GM12872 (cell line): ENCODE measurements at regions not wholly inside any gene's neighbourhood (a gene's known extent, or its start where the extent isn't known, plus 50 kb on each side); places are given as distances from the start of the nearest gene placed in this dataset.

Experiments used
- TF ChIP-seq, protein P1 (sequence below): IDR thresholded peaks from 3 replicates; pipeline ENCODE4 v1.5.1; 2011; ENCODE audit warnings: low read depth, mild to moderate bottlenecking, low read length, moderate library complexity; ENCODE audit not compliant: insufficient read depth

DNA sequence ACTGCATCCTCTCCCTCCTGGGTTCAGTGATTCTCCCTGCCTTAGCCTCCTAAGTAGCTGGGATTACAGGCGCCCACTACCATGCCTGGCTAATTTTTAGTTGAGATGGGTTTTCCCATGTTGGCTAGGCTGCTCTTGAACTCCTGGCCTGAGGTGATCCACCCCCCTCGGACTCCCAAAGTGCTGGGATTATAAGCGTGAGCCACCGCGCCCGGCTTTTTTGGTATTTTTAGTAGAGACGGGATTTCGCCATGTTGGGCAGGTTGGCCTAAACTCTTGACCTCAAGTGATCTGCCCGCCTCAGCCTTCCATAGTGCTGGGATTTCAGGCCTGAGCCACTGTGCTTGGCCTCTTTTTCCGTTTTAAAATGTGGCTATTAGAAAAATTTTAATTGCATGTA lies 343.8 kb upstream of the RBFOX1 start:
- TF ChIP-seq, protein P1, sequence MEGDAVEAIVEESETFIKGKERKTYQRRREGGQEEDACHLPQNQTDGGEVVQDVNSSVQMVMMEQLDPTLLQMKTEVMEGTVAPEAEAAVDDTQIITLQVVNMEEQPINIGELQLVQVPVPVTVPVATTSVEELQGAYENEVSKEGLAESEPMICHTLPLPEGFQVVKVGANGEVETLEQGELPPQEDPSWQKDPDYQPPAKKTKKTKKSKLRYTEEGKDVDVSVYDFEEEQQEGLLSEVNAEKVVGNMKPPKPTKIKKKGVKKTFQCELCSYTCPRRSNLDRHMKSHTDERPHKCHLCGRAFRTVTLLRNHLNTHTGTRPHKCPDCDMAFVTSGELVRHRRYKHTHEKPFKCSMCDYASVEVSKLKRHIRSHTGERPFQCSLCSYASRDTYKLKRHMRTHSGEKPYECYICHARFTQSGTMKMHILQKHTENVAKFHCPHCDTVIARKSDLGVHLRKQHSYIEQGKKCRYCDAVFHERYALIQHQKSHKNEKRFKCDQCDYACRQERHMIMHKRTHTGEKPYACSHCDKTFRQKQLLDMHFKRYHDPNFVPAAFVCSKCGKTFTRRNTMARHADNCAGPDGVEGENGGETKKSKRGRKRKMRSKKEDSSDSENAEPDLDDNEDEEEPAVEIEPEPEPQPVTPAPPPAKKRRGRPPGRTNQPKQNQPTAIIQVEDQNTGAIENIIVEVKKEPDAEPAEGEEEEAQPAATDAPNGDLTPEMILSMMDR = no peak

- TF ChIP-seq, protein P1 = no peak
These were observed 354.7 kb upstream of the RBFOX1 start for GRCh38 chr16:6977916-6978315.

DNA sequence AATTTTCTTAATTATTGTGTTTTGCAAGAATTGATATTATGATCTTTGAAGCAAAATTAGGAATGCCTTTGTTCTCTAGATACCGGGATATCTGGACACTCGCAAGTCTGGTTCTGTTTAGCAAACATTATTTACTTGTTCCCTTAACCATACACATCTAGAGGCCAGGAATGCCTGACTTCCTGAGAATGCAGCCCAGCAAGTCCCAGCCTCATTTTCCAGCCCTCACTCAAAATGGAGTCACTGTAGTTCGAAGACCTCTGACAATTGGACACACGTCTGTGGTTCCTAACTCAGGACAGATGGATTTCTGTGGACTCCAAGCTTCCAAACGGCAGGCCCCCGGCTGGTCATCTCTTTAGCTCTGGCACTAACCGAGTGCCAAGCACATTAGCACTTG lies 355.4 kb upstream of the RBFOX1 start:
- TF ChIP-seq, protein P1 = no peak

GRCh38 chr16:6976716-6977115 lies 355.9 kb upstream of the RBFOX1 start:
- TF ChIP-seq, protein P1 = no peak

GRCh38 chr16:6970171-6970857 lies 362.3 kb upstream of the RBFOX1 start:
- TF ChIP-seq, protein P1 = no peak

DNA sequence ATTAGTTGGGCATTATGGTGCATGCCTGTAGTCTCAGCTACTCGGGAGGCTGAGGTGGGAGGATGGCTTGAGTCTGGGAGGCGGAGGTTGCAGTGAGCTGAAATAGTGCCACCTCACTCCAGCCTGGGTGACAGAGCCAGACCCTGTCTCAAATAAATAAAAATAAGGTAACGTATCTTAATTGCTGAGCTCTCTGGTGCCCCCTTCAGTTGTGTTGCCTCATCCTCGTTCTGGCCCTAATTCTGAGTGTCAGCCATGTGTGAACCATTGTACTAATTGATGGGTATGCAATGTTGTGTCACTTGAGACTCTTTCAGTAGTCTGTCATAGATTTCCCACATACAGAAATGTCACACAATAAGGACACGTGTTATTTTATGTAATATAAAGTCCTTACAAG lies 363.1 kb upstream of the RBFOX1 start:
- TF ChIP-seq, protein P1 = no peak

DNA sequence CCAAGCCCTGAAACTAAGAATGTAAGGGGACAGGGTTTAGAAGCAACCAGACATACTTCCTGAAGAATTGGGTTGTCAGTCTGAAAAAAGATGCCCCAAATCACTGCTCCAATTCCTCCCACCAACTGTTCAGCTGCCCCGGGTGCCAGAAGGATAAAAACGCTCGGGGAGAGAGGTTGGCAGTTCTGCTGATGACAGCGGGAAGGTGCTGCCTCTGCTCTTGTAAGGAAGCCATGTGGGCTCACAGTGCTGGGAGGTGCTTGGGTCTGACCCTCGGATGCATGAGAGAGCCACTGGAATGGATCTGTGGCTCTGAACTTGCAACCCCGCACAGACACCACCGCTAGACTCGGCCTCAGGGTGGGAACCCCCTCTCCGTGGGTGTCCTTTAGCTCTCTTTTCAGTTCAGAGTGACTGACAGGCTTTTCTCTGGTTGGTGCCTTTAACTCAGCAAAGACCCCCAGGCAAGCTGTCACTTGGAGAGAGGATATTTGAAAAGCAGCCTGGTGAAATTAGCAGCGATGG lies 364.8 kb upstream of the RBFOX1 start:
- TF ChIP-seq, protein P1 = no peak

- TF ChIP-seq, protein P1 = no peak
These were observed 365.7 kb upstream of the RBFOX1 start for GRCh38 chr16:6966925-6967324.
